Esophagus muscularis mucosa (tissue), 3 donors: ENCODE measurements at regions not wholly inside any gene's neighbourhood (a gene's known extent, or its start where the extent isn't known, plus 50 kb on each side); places are given as distances from the start of the nearest gene placed in this dataset.

Experiments
- EP300 ChIP-seq: sonication (generic); formaldehyde crosslinking; IDR thresholded peaks from one replicate; pipeline ENCODE4 v1.6.1; 2017; ENCODE audit warnings: antibody characterized with exemption
- TF ChIP-seq, protein P1 (sequence below), 3 experiments: fragments of 200-600 bp in 2 of 3; fragments of 450-650 bp in 1 of 3; sonication (generic) in 2 of 3; IDR thresholded peaks; one replicate each; pipeline ENCODE4 v1.5.1; 2017 to 2019; ENCODE audit warnings: antibody characterized with exemption in 3 of 3, mild to moderate bottlenecking in 2 of 3, moderate library complexity in 1 of 3

GRCh38 chr3:181425074-181425473 lies 286.7 kb upstream of the SOX2 start:
- TF ChIP-seq, protein P1, sequence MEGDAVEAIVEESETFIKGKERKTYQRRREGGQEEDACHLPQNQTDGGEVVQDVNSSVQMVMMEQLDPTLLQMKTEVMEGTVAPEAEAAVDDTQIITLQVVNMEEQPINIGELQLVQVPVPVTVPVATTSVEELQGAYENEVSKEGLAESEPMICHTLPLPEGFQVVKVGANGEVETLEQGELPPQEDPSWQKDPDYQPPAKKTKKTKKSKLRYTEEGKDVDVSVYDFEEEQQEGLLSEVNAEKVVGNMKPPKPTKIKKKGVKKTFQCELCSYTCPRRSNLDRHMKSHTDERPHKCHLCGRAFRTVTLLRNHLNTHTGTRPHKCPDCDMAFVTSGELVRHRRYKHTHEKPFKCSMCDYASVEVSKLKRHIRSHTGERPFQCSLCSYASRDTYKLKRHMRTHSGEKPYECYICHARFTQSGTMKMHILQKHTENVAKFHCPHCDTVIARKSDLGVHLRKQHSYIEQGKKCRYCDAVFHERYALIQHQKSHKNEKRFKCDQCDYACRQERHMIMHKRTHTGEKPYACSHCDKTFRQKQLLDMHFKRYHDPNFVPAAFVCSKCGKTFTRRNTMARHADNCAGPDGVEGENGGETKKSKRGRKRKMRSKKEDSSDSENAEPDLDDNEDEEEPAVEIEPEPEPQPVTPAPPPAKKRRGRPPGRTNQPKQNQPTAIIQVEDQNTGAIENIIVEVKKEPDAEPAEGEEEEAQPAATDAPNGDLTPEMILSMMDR (IDR thresholded peaks at IDR 0.05) = no peak
- TF ChIP-seq EP300 = no peak
